Kidney epithelial cell (primary cell): ENCODE measurements at regions not wholly inside any gene's neighbourhood (a gene's known extent, or its start where the extent isn't known, plus 50 kb on each side); places are given as distances from the start of the nearest gene placed in this dataset.
A peak's percentile ranks its signal among the peaks of the same experiment; 100 is the strongest.

Source experiments
- DNase-seq: peaks from one replicate; pipeline ENCODE4 v3.0.0-alpha.2; 2010; ENCODE audit warnings: low read depth
- H3K27me3 ChIP-seq: 2 replicates; pipeline ENCODE4 v1.6.0; 2011; ENCODE audit warnings: low read length; ENCODE audit not compliant: control insufficient read depth, insufficient read depth
- H3K36me3 ChIP-seq: 2 replicates; pipeline ENCODE4 v1.5.1; 2011; ENCODE audit warnings: low read length; ENCODE audit not compliant: control insufficient read depth, insufficient read depth
- H3K4me3 ChIP-seq: 2 replicates; pipeline ENCODE4 v1.5.1; 2011; ENCODE audit warnings: low read depth, mild to moderate bottlenecking, control low read depth, low read length
- TF ChIP-seq, protein P1 (sequence below): IDR thresholded peaks from 2 replicates; pipeline ENCODE4 v1.5.1; 2011; ENCODE audit warnings: mild to moderate bottlenecking, moderate library complexity, low read length, control low read depth, inconsistent platforms; ENCODE audit not compliant: insufficient read depth, poor library complexity, severe bottlenecking

DNA sequence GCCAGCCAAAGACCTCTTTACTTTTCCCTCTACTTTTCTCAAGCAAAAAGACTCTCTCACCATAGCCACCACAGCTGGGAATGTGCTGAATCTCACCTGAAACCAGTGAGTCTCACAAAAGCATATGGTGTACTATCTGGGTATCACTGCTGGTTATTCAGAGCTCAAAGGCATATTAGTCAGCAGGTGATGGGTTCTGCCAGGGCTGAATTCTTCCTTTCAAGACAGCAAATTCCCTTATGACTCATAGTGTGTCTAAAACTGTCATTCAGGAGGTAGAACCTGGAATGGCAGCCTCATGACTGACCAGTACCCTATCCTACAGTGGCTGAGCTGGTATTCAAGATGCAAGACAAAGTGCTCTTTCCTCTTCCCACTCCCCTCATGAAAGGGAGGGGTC is 2859.1 kb downstream of the PCDH9 start:
- Histone ChIP-seq H3K4me3 (no peak overlapping the region), H3K27me3 (no peaks in the 10 kb centered on the region), H3K36me3 (no peaks in the 10 kb centered on the region)
- TF ChIP-seq, protein P1, sequence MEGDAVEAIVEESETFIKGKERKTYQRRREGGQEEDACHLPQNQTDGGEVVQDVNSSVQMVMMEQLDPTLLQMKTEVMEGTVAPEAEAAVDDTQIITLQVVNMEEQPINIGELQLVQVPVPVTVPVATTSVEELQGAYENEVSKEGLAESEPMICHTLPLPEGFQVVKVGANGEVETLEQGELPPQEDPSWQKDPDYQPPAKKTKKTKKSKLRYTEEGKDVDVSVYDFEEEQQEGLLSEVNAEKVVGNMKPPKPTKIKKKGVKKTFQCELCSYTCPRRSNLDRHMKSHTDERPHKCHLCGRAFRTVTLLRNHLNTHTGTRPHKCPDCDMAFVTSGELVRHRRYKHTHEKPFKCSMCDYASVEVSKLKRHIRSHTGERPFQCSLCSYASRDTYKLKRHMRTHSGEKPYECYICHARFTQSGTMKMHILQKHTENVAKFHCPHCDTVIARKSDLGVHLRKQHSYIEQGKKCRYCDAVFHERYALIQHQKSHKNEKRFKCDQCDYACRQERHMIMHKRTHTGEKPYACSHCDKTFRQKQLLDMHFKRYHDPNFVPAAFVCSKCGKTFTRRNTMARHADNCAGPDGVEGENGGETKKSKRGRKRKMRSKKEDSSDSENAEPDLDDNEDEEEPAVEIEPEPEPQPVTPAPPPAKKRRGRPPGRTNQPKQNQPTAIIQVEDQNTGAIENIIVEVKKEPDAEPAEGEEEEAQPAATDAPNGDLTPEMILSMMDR = no peak
- DNase-seq = peak; percentile 42

DNA sequence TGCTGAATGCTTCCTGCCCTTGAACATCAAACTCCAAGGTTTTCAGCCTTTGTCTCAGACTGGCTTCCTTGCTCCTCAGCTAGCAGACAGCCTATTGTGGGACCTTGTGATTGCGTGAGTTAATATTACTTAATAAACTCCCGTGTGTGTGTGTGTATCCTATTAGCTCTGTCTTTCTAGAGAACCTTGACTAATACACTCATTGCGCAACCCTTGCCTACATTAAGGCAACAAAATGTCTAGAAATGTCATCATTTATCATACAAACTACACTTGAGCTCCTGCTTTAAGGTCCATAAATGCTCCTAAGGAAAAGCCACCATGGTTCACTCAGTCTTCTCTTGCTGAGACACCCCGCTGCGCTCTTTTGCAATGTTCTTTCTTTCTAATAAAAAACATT is 2861.0 kb downstream of the PCDH9 start:
- H3K4me3 ChIP-seq = no peak overlapping the region
- no peak for DNase-seq
- no peaks in the 10 kb centered on the region for H3K27me3 ChIP-seq
- TF ChIP-seq, protein P1 = no peak
- H3K36me3 ChIP-seq = no peaks in the 10 kb centered on the region

DNA sequence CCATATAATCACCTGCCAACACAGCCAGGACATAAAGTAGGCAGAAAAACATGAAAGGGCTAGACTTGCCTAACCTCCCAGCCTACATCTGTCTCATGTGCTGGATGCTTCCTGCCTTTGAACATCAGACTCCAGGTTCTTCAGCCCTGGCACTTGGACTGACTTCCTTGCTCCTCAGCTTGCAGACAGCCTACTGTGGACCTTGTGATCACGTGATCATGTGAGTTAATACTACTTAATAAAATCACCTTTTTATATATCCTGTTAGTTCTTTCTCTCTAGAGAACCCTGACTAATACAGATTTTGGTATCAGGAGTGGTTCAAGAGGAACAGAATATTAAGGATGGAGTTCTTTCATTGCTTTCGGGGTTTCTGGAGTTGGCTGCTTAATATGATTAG is 2867.6 kb downstream of the PCDH9 start:
- Histone ChIP-seq H3K27me3 (no peaks in the 10 kb centered on the region), H3K36me3 (no peaks in the 10 kb centered on the region), H3K4me3 (no peak overlapping the region)
- no peak for DNase-seq
- TF ChIP-seq, protein P1 = no peak

DNA sequence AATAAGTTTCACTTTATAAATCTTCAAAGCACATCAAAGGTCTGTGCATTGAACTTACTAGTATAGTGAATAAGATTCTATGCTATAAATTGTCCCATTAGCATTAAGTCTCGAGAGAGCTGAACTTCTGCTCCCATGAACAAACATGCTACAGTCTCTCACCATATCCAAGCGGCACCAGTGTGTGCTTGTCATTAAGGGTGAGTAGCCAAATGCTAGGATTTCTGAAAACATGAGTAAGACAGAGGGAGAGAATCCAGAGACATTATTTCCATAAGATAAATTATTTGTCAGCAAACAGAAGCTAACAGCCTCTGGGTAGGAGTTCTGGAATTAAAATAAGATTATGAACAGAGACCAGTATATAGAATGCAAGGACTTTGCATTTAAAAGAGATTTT is 2882.5 kb downstream of the PCDH9 start:
- no peak for DNase-seq
- H3K36me3 ChIP-seq = no peaks in the 10 kb centered on the region
- H3K27me3 ChIP-seq = no peaks in the 10 kb centered on the region
- no peak overlapping the region for H3K4me3 ChIP-seq
- TF ChIP-seq, protein P1 = no peak

DNA sequence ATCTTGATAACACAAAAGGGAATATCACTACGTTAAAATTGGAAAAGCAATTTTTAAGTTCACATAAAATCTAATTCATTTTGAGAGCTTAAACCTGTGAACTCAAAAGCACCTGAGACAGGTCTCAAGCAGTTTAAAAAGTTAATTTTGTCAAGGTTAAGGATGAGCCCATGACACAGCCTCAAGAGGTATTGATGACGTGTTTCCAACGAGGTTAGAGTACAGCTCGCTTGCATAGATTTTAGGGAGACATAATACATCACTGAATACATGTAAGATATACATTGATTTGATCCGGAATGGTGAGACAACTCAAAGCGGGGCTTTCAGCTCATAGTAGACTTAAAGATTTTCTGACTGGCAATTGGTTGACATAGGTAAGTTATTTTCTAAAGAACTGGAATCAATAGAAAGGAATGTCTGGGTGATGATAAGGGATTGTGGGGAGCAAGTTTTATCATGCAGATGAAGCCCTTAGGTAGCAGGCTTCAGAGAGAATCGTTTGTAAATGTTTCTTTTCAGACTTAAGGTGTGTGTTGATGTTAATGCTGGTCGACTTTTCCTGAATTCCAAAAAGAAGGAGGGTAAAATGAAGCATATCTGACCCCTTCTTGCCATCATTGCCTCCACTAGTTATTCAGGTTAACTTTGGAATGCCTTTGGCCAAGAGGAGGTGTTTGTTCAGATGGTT is 2890.6 kb downstream of the PCDH9 start:
- no peaks in the 10 kb centered on the region for H3K27me3 ChIP-seq
- H3K36me3 ChIP-seq = no peaks in the 10 kb centered on the region
- no peak for DNase-seq
- no peak overlapping the region for H3K4me3 ChIP-seq
- TF ChIP-seq, protein P1 = no peak

DNA sequence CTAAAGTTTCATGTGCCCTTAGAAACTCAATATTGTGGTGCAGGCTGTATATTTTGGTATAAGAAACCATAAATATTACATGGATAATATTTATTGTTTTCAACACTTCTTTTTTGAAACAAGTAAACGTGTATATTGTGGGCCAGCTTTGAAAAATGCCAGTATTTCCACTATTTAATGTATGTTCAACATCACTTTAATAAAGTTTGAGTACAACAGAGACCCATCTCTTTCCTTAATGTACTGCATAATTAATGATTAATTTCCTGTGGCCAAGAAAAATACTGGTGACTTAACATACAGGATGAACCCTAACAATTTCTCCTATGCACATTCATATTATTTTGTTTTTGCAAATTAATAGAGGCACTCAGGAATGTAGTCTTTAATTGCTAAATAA is 2891.5 kb downstream of the PCDH9 start:
- DNase-seq = no peak
- Histone ChIP-seq H3K4me3 (no peak overlapping the region), H3K27me3 (no peaks in the 10 kb centered on the region), H3K36me3 (no peaks in the 10 kb centered on the region)
- TF ChIP-seq, protein P1 = no peak
